ENCODE measurements at regions not wholly inside any gene's neighbourhood (a gene's known extent, or its start where the extent isn't known, plus 50 kb on each side); places are given as distances from the start of the nearest gene placed in this dataset.
"Not testable (repeated sequence)": the region's sequence is repeated elsewhere in the genome, so short reads cannot be mapped to it uniquely, and the experiment has no call there.

DNA sequence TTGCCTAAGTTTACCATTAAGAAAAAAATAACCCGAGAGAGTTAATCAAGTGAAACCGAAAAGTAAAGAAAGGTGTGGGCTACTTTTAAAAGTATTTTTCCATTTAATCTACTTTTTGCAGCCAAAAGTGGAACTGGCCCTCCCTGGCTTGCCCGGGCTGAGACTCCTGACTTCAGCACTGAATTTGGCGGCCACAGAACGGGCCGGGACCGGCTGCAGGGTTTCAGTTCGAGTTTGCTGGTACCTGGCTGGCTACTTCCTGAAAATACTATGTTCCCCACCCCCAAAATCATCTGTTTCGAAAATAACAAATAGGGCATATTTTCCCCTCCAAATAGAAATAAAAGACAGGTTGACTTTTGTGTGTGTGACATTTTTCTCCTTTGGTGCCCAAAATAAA lies 173.4 kb upstream of the EXOC2 start:
- no peaks in the 10 kb centered on the region for H3K4me1 Mint-ChIP-seq
- TF ChIP-seq, protein P1, sequence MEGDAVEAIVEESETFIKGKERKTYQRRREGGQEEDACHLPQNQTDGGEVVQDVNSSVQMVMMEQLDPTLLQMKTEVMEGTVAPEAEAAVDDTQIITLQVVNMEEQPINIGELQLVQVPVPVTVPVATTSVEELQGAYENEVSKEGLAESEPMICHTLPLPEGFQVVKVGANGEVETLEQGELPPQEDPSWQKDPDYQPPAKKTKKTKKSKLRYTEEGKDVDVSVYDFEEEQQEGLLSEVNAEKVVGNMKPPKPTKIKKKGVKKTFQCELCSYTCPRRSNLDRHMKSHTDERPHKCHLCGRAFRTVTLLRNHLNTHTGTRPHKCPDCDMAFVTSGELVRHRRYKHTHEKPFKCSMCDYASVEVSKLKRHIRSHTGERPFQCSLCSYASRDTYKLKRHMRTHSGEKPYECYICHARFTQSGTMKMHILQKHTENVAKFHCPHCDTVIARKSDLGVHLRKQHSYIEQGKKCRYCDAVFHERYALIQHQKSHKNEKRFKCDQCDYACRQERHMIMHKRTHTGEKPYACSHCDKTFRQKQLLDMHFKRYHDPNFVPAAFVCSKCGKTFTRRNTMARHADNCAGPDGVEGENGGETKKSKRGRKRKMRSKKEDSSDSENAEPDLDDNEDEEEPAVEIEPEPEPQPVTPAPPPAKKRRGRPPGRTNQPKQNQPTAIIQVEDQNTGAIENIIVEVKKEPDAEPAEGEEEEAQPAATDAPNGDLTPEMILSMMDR (IDR thresholded peaks at IDR 0.05; ENCODE audit: unreplicated experiment in 3 of 3) = no peak
- H3K9me3 Mint-ChIP-seq = peaks cover 2% of the 10 kb centered on the region
- peaks cover 11% of the 10 kb centered on the region for H3K27me3 Mint-ChIP-seq (ENCODE audit: low read depth)
- no peaks in the 10 kb centered on the region for H3K36me3 Mint-ChIP-seq (ENCODE audit: low read depth)
- H3K27ac Mint-ChIP-seq = no peak overlapping the region
- no peak overlapping the region for H3K4me3 Mint-ChIP-seq

DNA sequence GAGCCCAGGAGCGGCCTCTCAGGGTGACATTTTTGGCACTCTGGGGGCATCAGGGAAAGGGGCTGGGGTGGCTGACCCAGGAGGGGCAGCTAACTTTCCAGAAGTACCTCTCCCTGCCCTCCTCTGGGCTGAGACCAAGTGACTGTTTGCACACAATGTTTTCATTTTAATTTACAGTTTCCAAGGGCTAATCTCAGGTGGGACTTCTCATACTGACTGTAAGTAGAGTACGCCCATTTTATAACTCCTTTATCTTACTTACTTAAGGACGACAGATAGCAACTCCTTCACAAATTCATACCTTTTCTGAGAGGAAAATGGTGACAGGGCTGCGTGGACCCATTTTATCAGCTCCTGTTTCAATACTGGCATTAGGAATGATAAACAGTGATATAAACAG lies 172.9 kb upstream of the EXOC2 start:
- TF ChIP-seq, protein P1 (IDR thresholded peaks at IDR 0.05; ENCODE audit: unreplicated experiment in 3 of 3) = no peak
- no peak overlapping the region for H3K4me3 Mint-ChIP-seq
- no peak overlapping the region for H3K27ac Mint-ChIP-seq
- H3K9me3 Mint-ChIP-seq = peaks cover 2% of the 10 kb centered on the region
- no peaks in the 10 kb centered on the region for H3K36me3 Mint-ChIP-seq (ENCODE audit: low read depth)
- H3K4me1 Mint-ChIP-seq = no peaks in the 10 kb centered on the region
- H3K27me3 Mint-ChIP-seq (ENCODE audit: low read depth) = peaks cover 11% of the 10 kb centered on the region

DNA sequence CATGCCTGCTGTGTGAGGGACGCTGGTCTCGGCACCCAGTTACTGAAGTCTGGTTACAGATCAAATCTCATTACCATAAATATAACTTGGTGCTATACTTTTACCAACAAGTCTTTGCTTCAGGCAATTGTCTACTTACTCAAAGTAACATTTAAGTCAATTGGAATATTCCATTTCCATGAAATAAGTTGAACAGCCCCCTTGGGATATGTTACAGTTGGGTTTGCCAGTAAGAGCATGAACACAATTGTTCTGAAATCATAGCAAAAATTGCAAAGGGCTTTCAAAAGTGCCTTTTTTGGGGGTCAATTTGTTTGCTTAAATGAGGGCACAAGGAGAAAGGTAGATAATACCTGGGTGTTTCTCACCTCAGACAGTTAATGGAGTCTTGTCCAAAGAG lies 170.9 kb upstream of the EXOC2 start:
- H3K27me3 Mint-ChIP-seq (ENCODE audit: low read depth) = peaks cover 5% of the 10 kb centered on the region
- TF ChIP-seq, protein P1 (IDR thresholded peaks at IDR 0.05; ENCODE audit: unreplicated experiment in 3 of 3) = no peak
- H3K36me3 Mint-ChIP-seq (ENCODE audit: low read depth) = no peaks in the 10 kb centered on the region
- H3K4me3 Mint-ChIP-seq = no peak overlapping the region
- no peaks in the 10 kb centered on the region for H3K4me1 Mint-ChIP-seq
- no peaks in the 10 kb centered on the region for H3K9me3 Mint-ChIP-seq
- no peak overlapping the region for H3K27ac Mint-ChIP-seq

DNA sequence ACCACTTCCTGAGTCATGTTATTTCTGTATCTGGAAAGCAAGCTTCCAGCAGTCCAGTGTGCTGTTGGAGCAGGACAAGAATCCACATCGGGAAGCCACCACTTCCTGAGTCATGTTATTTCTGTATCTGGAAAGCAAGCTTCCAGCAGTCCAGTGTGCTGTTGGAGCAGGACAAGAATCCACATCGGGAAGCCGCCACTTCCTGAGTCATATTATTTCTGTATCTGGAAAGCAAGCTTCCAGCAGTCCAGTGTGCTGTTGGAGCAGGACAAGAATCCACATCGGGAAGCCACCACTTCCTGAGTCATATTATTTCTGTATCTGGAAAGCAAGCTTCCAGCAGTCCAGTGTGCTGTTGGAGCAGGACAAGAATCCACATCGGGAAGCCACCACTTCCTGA lies 170.2 kb upstream of the EXOC2 start:
- H3K9me3 Mint-ChIP-seq; H3K27me3 Mint-ChIP-seq (ENCODE audit: low read depth); H3K27ac Mint-ChIP-seq; H3K36me3 Mint-ChIP-seq (ENCODE audit: low read depth); H3K4me3 Mint-ChIP-seq; H3K4me1 Mint-ChIP-seq: not testable (repeated sequence)

DNA sequence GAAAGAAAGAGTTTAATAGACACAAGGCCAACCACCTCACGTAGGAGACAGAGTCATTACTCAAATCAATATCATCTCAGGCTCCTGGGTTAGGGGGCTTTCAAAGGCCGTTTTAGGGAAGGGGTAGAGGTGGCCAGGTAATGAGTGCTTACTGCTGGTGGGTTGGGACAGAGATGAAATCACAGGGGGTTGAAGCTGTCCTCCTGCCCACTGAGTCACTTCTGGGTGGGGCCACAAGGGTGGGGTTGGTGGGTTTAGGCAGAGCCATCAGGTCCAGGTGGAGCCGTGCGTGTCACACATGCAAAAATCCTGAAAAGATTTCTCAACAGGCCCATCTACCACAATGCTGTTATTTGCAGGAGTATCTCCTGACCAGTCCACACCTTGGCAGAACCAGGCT lies 167.0 kb upstream of the EXOC2 start:
- Mint-ChIP-seq H3K4me3 (no peak overlapping the region), H3K4me1 (peaks cover 10% of the 10 kb centered on the region), H3K36me3 (ENCODE audit: low read depth) (no peaks in the 10 kb centered on the region), H3K27me3 (ENCODE audit: low read depth) (peaks cover 3% of the 10 kb centered on the region), H3K9me3 (no peaks in the 10 kb centered on the region), H3K27ac (no peak overlapping the region)
- TF ChIP-seq, protein P1 (IDR thresholded peaks at IDR 0.05; ENCODE audit: unreplicated experiment in 3 of 3) = no peak

DNA sequence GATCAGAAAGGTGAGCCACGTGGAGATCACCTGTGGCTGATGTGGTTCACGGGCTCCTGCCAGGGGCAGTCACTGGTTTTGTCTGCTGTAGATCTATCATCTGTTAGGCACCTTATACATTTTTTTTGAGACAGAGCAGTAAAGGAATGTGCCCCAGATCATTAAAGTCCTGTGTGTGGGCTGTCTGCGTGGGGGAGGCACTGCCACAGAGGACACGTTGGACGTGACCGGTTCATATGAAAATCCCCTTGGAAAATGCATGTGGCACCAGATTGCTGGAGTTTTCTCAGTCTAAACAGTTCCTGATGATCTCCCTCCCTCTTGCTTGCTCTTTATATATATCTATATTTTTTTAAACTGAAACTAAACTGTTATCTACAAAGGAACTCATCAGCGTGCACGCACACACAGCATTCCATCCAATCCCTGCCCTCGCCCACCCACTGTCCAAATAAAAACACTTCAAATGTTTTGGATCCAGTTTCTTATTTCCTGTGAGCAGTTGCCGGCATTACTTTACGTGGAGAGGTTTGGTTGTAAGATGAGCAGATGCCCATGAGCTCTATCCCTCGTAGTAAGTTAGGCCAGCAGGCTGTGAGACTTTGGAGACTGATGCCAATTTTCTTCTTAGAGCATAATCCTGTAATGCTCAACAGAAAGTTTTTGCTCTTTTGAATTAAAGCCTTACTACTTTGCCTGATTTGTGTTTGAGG lies 161.6 kb upstream of the EXOC2 start:
- TF ChIP-seq, protein P1 (IDR thresholded peaks at IDR 0.05; ENCODE audit: unreplicated experiment in 3 of 3) = no peak
- peaks cover 8% of the 10 kb centered on the region for H3K9me3 Mint-ChIP-seq
- peak overlapping the region; percentile 46 to 87 (median 56) for H3K27ac Mint-ChIP-seq
- peaks cover 21% of the 10 kb centered on the region for H3K4me1 Mint-ChIP-seq
- peak overlapping the region in 2 of 3 experiments; percentile 39 to 64 for H3K4me3 Mint-ChIP-seq
- peaks cover 3% of the 10 kb centered on the region for H3K27me3 Mint-ChIP-seq (ENCODE audit: low read depth)
- no peaks in the 10 kb centered on the region for H3K36me3 Mint-ChIP-seq (ENCODE audit: low read depth)

DNA sequence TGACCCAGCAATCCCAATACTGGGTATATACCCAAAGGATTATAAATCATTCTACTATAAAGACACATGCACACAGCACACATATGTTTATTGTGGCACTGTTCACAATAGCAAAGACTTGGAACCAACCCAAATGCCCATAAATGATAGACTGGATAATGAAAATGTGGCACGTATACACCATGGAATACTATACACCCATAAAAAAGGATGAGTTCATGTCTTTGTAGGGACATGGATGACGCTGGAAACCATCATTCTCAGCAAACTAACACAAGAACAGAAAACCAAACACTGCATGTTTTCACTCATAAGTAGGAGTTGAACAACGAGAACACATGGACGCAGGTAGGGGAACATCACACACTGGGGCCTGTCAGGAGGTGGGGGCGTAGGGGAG lies 159.3 kb upstream of the EXOC2 start:
- not testable (repeated sequence) for H3K27me3 Mint-ChIP-seq (ENCODE audit: low read depth); H3K4me3 Mint-ChIP-seq; H3K27ac Mint-ChIP-seq; H3K36me3 Mint-ChIP-seq (ENCODE audit: low read depth)
- Mint-ChIP-seq H3K4me1 (peaks cover 22% of the 10 kb centered on the region), H3K9me3 (peaks cover 12% of the 10 kb centered on the region)

Measured in nephron (organoid).